Stimulated activated CD4-positive, alpha-beta T cell treated with anti-CD3 and anti-CD28 coated beads, Interleukin-12 subunit alpha, Interleukin-12 subunit beta, amount 100 ng/mL, for 24 hours (primary cell): ENCODE measurements at regions not wholly inside any gene's neighbourhood (a gene's known extent, or its start where the extent isn't known, plus 50 kb on each side); places are given as distances from the start of the nearest gene placed in this dataset.
"Not testable (repeated sequence)": the region's sequence is repeated elsewhere in the genome, so short reads cannot be mapped to it uniquely, and the experiment has no call there.

Experiments used
- DNase-seq, 2 experiments: peaks; one replicate each; pipeline ENCODE4 v3.0.0-alpha.2; 2020; ENCODE audit warnings: low read depth in 2 of 2

DNA sequence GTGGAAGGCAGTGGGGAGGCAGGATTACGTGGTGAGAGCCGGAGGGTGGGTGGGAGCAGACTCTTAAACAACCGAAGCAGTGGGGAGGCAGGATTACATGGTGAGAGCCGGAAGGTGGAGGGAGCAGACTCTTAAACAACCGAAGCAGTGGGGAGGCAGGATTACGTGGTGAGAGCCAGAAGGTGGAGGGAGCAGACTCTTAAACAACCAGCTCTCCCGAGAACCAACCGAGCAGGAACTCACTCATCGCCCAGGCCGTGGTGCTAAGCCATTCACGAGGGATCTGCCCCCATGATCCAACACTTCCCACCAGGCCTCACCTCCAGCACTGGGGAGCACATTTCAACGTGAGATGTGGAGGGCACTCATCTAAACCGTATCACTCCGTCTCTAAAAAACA is 87.7 kb downstream of the RTP5 start:
- DNase-seq: no peak

DNA sequence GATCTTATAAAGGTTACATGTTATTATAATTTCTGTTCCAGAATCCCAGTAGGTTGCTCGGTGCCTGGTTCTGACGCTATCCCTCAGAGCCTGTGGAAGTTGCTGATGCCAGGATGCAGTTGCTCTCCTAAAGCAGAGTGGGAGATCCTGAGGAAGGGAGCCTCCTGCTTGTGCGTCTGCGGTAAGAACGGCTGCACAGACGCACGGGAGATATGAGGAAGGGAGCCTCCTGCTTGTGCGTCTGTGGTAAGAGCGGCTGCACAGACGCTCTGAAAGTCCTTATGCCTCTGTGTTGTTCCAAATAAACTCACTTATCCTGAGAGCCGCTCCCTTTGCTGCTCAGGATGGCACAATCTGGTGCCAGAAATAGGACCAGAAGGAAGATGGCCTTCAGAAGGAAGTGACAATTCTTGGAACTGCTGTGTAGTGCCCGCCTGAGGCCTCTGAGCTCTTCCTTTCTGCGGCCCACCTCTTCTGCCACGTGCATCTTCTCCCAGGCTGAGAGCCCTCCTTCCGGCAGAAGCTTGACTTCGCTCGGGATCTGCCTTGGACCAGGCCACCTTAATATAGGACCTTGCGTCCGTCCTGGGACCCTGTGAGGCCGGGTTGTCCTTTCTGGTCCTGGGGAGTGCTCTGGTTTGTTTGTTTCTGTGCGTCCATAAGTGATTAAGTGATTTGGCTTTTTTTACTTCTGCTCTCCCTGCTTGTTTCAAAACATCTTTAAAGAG is 89.5 kb downstream of the RTP5 start:
- DNase-seq: no peak

DNA sequence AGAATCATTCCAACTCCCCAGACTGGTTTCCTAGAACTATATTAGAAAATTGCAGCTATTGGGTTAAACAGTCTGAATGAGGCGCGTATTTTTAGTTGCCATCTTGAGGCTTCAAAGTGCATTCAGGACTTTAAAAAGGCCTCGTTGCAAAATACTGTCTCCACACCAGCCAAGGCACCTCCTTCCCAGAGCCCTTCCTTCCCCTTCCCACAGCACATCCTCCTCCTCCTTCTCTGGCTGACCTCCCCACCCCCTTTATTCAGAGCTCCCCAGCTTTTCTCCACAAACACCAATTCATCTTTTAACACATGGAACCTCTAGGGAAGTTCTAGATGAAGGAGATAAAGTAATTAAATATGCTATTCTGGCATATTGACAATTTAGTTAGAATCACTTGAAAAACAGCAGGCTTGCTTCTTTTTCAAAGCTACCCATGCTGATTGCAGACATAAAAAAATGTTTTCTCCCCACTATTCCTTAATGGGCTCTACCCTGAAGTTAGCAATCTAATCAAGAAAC is 90.3 kb downstream of the RTP5 start:
- no peak for DNase-seq

GRCh38 chr2:241961454-241961853 is 91.9 kb downstream of the RTP5 start:
- DNase-seq: no peak

- no peak for DNase-seq
Observed at GRCh38 chr2:241964133-241964532, 94.6 kb downstream of the RTP5 start.

- DNase-seq: peak; percentile 57 to 69
Observed at GRCh38 chr2:241965931-241966412, 96.4 kb downstream of the RTP5 start.

DNA sequence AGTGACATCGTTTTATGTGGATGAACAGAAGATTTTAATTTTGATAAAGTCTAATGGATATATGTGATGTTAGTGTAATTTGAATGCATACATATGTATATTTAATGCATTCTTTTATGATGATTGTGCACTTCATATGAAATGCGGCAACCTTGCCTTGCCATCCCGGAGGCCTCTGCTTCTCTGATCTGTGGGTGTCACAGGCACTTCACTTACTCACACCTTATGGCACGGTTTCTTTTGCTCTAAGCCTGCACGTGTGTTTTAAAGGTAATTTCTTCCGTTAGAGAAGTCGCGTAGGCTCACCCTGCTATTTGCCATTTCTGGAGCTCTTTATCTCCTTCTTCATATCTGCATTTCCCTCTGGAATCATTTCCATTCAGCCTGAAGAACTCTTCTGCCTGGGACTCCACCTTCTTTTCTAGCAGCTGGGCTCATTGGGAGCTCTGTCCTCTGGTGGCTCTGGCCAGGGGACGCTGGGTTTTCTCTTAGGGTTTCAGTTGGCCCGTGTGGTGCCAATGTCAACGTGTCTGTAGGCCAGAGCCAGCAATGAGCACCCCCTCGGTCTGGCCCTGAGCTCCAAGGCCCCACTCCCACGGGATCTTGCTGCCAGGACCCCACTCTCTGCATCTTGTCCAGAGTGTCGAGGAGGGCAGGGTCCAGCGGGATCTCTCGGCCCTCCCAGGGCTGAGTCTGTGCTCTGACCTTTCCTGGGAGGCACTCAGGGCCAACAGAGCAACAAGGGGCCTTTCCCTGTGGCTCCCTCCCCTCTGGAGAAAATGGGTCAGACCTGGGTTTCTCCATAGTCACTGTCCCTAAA is 97.3 kb downstream of the RTP5 start:
- DNase-seq: no peak

DNA sequence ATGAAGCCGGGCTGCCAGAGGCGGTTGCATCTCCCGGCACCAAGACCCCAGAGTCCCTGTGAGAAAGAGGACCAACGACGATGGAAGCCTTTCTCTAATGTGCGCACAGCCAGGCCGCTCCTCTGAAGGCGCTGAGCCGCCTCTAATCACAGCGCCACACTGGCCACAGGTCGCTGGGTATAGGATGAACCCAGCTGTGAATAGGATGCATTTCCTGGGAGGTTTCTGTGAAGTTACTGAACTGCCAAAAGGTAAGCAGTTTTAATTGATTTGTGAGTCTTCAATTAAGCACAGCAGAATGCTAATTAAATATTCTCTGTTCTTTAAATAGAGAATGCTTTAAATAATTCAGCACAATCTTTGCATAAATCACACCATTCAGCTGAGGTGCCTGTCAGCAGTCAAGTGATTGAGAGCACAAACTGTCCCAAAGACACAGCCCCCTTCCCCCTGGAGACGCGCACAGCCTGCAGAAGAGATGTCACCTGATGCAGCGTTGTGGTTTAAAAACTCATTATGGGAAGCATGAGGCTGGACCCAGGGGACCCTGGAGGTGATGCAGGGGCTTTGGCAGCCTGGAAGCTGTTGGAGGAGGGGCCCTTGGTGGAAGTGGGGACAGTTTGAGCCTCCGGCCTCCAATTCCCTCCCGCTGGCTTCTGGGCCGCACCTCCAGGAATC is 98.1 kb downstream of the RTP5 start:
- no peak for DNase-seq

DNA sequence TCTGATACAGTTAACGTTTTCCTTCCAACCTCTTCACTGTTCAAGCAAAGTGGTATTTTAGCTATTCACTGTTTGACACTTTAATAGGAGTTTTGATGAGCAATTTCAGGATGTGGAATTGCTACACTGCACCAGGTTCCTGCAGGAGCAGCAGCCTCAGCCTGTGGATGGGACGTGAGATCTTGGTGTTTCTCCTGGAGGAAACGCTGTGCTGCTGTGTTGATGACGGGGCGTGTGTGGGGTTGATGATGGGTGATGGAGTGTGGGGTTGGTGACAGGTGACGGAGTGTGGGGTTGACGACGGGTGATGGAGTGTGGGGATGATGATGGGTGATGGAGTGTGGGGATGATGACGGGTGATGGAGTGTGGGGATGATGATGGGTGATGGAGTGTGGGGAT is 98.9 kb downstream of the RTP5 start:
- DNase-seq: no peak

DNA sequence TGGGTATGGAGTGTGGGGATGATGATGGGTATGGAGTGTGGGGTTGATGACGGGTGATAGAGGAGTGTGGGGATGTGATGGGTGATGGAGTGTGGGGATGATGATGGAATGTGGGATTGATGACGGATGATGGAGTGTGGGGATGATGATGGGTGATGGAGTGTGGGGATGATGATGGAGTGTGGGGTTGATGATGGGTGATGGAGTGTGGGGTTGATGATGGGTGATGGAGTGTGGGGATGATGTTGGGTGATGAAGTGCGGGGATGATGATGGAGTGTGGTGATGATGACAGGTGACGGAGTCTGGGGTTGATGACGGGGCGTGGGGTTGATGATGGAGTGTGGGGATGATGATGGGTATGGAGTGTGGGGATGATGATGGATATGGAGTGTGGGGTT is 99.7 kb downstream of the RTP5 start:
- not testable (repeated sequence) for DNase-seq

DNA sequence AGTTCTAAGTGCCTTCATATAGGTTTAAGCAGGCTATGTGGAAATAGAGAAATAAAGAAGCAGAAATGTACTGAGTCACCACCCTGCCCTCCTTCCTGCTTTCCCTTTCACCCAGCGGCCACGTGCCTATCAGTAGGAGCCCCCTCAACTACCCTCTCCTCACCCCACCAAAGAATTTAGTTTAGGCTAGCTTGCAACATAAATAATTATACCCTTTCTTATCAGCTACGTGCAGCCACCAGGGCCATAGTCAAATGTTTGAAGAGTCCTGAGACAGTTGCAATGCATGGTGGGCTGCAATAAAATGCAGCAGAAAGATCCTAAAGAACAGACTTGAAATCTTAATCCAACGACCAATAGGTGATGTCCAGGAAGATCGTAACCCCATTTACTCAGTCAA is 101.2 kb downstream of the RTP5 start:
- DNase-seq: no peak

DNA sequence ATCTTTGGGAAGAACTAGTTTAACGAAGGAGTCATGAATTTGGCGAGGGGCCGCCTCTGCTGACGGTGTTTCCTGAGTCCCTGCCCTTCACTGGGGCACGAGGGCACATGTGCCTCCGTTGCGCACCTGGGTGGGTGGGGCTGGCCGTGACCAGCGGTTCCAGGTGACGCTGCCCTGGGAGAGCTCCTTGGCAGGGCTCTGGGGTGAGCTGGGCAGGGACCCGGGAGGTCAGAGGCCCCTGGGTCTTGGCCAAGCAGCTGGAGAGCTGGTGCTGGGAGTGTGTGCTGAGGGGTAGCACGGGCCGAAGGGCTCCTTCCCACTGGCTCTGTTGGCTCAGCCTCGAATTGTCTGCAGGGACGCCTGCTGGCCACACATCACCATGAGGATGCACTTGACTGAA is 104.6 kb downstream of the RTP5 start:
- no peak for DNase-seq

GRCh38 chr2:241974851-241975592 is 105.5 kb downstream of the RTP5 start:
- DNase-seq: no peak

- no peak for DNase-seq
Observed at GRCh38 chr2:241975593-241976284, 106.2 kb downstream of the RTP5 start.

- DNase-seq: no peak
Observed at GRCh38 chr2:241976296-241976695, 106.8 kb downstream of the RTP5 start.

DNA sequence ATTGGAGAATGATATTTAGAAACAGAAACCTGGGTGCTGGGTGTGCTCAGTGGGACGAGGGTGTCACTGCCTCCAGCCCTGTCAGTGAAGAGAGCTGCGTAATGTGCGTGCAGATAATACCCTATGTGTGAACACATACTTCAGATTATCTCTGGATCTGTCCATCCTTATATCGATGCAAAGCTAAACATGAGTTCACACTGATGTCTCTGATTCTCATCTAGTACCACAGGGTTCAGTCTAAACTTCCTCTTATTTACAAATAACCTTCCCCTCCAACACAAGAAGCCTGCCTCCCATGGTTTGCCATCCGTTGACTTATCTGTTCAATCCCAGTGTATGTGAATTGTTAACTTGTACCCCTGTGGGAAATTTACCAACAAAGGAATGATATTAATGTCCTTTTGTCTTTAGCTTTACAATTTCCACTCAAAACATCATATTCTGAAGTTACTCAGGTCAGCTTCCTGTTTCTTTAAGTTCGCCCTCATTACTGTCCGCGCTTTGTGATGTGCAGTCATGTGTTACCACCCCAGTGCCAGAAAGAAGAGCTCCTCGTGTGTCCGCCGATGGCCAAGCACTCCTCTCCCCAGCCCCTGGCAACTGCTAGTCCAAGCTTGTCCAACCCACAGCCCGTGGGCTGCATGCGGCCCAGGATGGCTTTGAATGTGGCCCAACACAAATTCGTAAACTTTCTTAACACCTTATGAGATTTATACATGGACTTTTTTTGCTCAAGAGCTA is 108.2 kb downstream of the RTP5 start:
- DNase-seq: no peak

- no peak for DNase-seq
Observed at GRCh38 chr2:241978670-241979069, 109.1 kb downstream of the RTP5 start.

DNA sequence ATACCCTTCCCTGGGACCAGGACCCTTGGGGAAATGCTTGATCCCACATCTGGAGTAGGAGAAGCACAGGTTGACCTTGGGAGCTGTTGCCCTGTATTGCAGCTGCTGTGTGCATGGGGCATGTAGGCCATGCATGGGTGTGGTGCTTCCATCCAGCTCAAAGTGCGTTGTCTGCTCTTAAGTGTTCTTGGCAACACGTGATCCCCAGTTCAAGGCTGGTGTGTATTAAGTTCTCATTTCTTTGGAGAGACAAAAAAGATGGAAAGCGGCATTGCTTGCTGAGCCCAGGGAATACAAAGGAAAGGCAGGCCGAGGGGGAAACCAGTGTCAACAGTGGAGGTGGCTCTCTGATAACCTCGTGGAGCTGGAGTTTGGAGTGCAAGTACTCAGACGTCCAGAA is 110.7 kb downstream of the RTP5 start:
- no peak for DNase-seq

DNA sequence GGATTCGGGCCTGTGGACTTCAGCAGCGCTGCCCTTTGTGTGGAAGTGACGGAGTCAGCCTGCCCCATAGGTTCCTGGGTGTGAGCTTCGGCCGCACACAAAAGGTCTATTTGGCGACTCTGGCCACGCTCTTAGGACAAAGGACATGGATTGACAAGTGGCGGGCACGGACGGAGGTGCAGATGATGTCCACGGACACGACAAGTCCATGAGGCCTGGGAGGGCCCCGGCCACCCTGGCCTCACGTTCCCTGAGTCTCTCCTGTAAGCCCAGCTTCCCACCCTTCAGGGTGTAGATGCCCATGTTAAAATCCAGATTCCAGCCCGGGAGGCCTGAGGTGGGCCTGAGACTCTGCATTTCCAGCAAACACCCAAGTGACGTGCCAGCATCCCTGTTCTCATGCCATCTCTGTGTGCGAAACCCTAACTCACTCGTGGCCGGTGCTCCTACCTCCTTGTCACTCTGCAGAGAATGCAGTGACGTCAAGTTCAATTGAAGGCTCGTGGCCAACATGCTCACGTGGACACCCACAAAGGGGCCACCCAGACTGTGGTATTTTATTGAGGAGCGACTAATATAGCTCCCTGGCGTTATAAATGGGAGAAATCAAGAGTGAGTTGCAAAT is 111.7 kb downstream of the RTP5 start:
- no peak for DNase-seq
